H7 (cell line): ENCODE measurements at regions not wholly inside any gene's neighbourhood (a gene's known extent, or its start where the extent isn't known, plus 50 kb on each side); places are given as distances from the start of the nearest gene placed in this dataset.
A peak's percentile ranks its signal among the peaks of the same experiment; 100 is the strongest.

ENCODE experiments used
- DNase-seq: peaks from one replicate; pipeline ENCODE4 v3.0.0; 2012
- H3K27me3 ChIP-seq: 2 replicates; pipeline ENCODE4 v1.6.0; 2011; ENCODE audit warnings: mild to moderate bottlenecking, low read length; ENCODE audit not compliant: control insufficient read depth, insufficient read depth
- H3K36me3 ChIP-seq: replicated peaks from 2 replicates; pipeline ENCODE4 v1.5.1; 2011; ENCODE audit warnings: low read length; ENCODE audit not compliant: control insufficient read depth, insufficient read depth
- H3K4me3 ChIP-seq: 2 replicates; pipeline ENCODE4 v1.5.1; 2011; ENCODE audit warnings: low read depth, mild to moderate bottlenecking, control low read depth, low read length, moderate library complexity; ENCODE audit not compliant: insufficient read depth

DNA sequence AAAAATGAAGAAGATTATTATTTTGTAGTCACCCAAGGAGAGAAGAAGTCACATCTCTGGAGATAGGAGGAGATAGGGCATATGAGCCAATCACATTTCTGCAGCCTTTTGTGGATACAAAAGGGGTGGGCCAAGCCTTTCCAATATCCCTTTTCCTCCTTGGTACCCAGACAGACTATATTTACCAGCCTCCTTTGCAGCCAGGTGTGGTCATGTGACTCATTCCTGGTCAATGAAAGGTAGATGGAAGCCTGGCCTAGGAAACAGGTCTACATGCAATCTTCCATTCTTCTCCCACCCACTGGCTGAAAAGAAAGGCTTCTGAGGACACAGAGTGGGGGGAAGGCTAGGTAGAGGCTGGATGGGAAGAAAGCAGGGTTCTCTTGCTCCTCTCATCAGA is 58.1 kb upstream of the ERG start:
- no peak overlapping the region for H3K4me3 ChIP-seq
- no peaks in the 10 kb centered on the region for H3K27me3 ChIP-seq
- no peaks in the 10 kb centered on the region for H3K36me3 ChIP-seq
- no peak for DNase-seq

DNA sequence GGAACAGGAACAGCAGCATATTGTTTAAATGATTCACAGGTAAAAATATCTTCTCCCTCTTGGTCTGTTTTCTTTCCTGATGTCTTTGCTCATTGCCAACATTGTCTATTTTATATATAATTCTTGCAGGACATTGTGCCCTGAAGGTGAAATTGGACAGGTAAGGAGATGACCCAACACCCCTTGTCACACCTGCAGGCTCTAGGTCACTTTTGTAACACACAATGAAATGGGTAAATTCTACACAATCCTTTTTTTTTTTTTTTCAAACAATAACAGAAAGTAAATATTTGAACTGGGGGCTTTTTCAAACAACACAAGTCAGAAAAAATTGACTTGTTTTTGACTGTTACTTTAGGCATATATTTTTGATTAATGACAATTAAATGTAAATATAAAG is 62.9 kb upstream of the ERG start:
- H3K27me3 ChIP-seq = no peaks in the 10 kb centered on the region
- no peaks in the 10 kb centered on the region for H3K36me3 ChIP-seq
- H3K4me3 ChIP-seq = no peak overlapping the region
- no peak for DNase-seq

DNA sequence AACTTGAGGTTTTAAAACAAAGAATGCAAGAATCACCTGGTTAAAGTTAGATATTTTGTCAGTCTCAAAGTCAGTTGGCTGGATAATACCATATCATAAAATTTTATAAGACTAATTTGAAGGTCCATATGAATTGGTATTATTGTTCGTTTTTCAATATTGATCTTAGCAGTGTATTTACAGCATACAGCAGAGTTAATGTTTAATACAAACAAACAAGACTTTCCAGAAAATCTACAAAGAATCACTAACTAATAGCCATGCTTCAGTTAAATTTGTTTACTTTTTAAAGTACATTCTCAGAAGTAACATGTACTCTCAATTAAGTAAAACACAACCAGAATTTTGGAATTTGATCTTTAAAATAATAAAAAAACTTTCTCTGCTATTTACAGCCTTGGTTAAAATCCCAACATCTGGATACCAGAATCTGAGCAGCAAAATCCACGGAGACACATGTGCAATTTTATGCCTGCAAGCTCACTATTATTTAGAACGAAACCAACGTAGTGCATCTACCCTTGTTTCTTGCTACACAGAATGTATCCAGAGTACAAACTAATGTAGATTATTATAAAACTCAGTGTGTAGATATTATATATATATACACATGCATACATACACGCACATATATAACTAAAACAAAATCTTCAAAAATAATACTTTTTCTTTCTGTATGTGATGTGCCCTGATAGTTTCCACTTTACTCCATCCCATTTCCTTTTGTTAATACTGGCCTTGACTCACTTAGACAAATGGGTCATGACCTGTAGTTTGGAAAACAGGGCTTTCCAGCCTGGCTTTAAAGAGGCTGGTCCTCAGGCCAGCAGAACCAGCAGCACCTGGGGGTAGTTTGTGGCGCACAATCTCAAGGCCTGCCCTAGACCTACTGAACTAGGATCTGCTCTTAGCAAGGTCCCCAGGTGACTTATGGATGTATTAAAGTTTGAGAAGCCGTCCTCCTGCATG is 63.6 kb upstream of the ERG start:
- H3K4me3 ChIP-seq = no peak overlapping the region
- H3K36me3 ChIP-seq = no peaks in the 10 kb centered on the region
- DNase-seq = no peak
- no peaks in the 10 kb centered on the region for H3K27me3 ChIP-seq

DNA sequence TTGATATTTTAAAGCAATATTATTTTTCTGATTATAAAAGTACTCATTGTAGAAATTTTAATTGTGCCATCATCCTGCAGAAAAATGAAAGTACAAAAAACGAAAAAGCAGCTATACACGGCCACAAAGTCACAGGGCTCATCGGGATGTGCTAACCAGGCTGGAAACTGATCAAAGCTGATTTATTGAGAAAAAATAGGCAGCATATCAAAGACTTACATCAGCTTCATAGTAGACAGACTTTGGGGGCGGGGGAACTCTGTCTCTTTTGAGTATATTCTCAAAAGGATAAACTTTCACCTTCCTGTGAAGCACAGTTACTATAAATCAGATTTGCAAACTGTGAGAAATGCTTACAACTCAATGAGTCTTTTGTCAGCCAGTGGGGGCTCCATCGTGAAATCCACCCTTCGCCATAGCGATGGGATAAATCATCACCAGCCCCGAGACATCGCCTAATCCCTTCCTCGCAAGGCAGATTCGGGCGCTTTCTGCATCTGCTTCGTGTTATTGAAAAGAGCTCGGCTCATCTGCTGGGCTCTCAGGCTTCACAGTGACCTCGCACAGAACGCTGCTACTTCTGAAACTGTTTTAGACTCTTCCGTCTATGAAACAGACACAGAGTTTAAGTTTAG is 69.2 kb upstream of the ERG start:
- no peaks in the 10 kb centered on the region for H3K36me3 ChIP-seq
- H3K4me3 ChIP-seq = no peak overlapping the region
- DNase-seq = peak; percentile 40
- no peaks in the 10 kb centered on the region for H3K27me3 ChIP-seq

- Histone ChIP-seq H3K4me3 (no peak overlapping the region), H3K27me3 (no peaks in the 10 kb centered on the region), H3K36me3 (no peaks in the 10 kb centered on the region)
- no peak for DNase-seq
Observed at GRCh38 chr21:38567970-38568360, 69.7 kb upstream of the ERG start.

DNA sequence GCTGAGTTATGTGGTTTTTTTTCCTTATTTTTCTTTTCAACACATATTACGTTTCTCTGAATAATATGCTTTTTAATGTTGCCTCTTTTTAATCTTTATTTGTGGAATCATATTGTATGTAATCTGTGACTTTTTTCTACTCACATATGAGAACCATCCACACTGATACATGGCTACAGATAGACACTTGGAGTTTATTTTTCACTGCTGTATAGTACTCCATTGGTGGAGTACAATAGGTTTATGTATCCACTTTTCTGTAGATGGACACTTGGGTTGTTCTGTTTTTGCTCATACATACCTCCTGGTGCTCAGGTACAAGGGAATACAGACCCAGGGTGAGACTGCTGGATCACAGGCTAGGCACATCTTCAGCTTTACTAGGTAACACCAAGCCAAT is 71.5 kb upstream of the ERG start:
- DNase-seq = no peak
- Histone ChIP-seq H3K4me3 (no peak overlapping the region), H3K36me3 (no peaks in the 10 kb centered on the region), H3K27me3 (no peaks in the 10 kb centered on the region)

GRCh38 chr21:38570596-38570995 is 72.3 kb upstream of the ERG start:
- Histone ChIP-seq H3K36me3 (no peaks in the 10 kb centered on the region), H3K27me3 (no peaks in the 10 kb centered on the region), H3K4me3 (no peak overlapping the region)
- no peak for DNase-seq

GRCh38 chr21:38574895-38575575 is 76.8 kb upstream of the ERG start:
- no peak overlapping the region for H3K4me3 ChIP-seq
- H3K27me3 ChIP-seq = no peaks in the 10 kb centered on the region
- H3K36me3 ChIP-seq = no peaks in the 10 kb centered on the region
- DNase-seq = no peak

GRCh38 chr21:38577887-38578286 is 79.6 kb upstream of the ERG start:
- H3K36me3 ChIP-seq = no peaks in the 10 kb centered on the region

GRCh38 chr21:38590449-38591217 is 92.4 kb upstream of the ERG start:
- no peak for DNase-seq
- H3K36me3 ChIP-seq = no peaks in the 10 kb centered on the region
- H3K27me3 ChIP-seq = no peaks in the 10 kb centered on the region
- H3K4me3 ChIP-seq = no peak overlapping the region

More at GRCh38 chr21:38577887-38578286, 79.6 kb upstream of the ERG start:
- Histone ChIP-seq H3K27me3 (no peaks in the 10 kb centered on the region), H3K4me3 (no peak overlapping the region)
- DNase-seq = no peak

DNA sequence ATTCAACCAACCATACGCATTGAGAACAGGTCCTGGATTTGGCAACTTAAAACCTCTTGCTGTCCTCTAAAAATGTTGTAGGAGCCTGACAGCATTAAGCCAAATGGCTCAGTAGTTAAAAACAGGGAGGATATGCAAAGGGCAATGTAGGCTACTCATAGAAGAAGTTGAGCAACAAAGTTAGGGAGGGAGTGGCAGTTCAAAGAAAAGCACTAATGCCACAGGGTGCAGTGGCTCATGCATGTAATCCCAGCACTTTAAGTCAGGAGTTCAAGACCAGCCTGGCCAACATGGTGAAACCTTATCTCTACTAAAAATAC is 92.9 kb upstream of the ERG start:
- Histone ChIP-seq H3K36me3 (no peaks in the 10 kb centered on the region), H3K27me3 (no peaks in the 10 kb centered on the region), H3K4me3 (no peak overlapping the region)
- DNase-seq = no peak

- no peak overlapping the region for H3K4me3 ChIP-seq
- H3K36me3 ChIP-seq = no peaks in the 10 kb centered on the region
- DNase-seq = no peak
- H3K27me3 ChIP-seq = no peaks in the 10 kb centered on the region
Observed at GRCh38 chr21:38596264-38597042, 98.2 kb upstream of the ERG start.

DNA sequence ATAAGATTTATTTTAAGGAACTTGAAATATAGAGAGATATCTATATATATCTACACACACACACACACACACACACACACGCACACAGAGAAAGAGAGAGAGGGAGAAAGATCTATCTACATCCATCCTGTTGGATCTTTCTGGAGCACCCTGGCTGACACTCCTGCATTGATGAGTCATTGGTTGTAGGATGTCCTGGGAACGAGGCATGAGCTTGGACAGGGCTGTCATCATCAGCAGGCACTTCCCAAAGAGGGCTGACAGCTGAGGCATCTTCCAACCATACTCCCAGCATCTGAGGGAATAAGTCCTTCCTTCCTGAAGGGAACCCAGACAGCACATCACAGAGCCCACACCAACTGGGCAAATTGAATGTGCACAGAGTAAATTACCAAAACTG is 99.1 kb upstream of the ERG start:
- H3K27me3 ChIP-seq = no peaks in the 10 kb centered on the region
- H3K4me3 ChIP-seq = no peak overlapping the region
- DNase-seq = no peak

DNA sequence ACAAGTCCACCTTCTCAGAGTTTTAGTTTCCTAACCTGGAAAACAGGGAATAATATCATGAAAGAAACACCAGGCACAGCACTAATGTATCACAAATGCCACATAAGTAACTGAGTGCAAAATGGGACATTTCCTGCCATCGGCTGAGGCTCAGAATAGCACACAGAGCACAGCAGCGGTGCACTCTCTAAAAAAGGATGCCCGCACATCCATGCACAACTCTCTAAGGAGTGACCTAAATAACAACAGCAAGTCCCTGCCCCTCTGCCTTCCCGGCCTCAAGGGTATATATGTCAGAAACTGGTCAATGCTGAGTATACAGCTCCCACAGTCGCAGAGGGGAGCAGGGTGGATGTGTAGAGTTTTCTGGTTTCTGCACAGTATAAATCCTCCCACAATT is 100.1 kb upstream of the ERG start:
- Histone ChIP-seq H3K36me3 (no peaks in the 10 kb centered on the region), H3K4me3 (no peak overlapping the region), H3K27me3 (no peaks in the 10 kb centered on the region)
- DNase-seq = no peak

More for the DNA sequence above, 99.1 kb upstream of the ERG start:
- no peaks in the 10 kb centered on the region for H3K36me3 ChIP-seq
